ENCODE measurements at regions not wholly inside any gene's neighbourhood (a gene's known extent, or its start where the extent isn't known, plus 50 kb on each side); places are given as distances from the start of the nearest gene placed in this dataset.
"Not testable (repeated sequence)": the region's sequence is repeated elsewhere in the genome, so short reads cannot be mapped to it uniquely, and the experiment has no call there.

DNA sequence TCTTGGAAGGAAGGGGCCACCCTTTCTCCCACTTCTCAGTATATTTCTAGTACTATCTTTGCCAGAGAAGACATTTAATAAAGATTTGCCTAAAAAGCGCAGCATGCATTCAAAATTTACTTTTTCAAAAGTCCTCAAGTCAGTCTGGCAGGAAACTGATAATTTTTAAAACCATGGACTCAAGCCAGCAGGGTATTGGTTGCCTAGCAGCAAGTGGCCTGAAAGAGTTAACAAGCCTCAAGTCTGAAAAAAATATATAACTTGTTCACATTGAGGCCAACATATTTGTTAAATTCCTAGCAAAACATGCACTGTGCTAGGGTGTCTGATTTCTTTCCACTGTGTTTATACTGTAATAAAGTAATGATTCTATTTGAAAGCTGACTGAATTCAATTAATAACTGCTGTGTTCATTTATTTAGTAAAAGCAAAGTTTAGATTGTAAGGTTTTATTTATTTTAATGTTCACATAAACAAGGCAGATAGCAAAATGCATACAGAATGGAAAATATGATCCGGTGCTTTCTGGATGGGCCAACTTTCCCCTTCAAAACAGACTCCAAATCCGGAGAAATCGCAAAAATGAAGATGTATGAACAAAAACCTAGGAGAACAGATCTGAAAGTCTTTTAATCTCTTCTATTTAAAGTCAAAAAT, 218.5 kb upstream of the FGF13 start:
- no peak for DNase-seq (ENCODE audit: low read depth)

DNA sequence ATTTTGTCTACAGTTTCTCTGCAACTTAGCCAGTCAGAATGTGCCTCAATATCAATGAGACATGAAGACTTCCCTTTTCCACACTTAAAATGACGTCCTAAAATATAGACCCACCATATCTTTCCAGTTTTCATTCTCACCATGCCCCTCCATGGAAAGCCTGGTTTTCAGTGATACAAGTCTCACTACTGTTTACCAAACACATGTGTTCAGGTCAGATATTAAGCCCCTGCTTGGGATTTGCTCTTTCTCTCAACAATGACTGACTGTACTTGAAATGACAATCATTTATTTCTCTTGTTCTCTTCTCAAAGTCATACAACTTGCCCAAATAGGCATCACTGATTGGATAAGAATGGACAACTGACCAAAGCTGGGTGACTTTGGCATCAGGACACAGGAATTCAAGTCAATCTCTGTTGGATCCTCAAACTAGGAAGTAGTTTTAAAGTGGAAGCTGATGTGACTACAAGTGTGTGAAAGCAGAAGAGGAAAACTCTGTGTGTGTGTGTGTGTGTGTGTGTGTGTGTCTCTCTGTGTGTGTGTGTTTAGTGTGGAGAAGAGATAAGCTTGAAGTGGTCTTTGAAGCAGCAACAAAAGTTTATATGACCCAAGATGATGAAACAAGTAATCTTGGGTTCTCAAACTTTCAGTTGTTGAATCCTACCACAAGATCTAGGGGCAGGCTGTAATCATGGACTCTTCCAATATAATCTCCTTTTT, 217.4 kb upstream of the FGF13 start:
- DNase-seq (ENCODE audit: low read depth) = no peak

DNA sequence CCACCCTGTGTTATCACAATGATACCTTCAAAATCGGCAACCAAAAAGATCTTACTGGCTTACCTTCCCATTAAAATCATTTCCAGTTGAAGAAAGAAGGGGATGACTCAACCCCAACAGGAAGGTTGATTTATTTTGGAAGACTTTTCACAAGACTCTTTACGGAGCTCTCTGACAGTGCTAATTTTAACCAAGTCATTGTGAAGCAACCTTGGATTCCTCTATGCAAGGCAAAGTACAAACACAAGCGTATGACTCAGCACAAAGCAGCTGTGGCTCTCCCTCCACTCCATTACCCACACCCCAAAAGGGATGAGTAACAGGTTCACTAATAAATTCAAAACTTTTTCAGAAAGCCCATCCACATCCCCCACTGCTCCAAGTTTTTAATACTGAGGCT, 213.8 kb upstream of the FGF13 start:
- peak; percentile 86 for DNase-seq (ENCODE audit: low read depth)

DNA sequence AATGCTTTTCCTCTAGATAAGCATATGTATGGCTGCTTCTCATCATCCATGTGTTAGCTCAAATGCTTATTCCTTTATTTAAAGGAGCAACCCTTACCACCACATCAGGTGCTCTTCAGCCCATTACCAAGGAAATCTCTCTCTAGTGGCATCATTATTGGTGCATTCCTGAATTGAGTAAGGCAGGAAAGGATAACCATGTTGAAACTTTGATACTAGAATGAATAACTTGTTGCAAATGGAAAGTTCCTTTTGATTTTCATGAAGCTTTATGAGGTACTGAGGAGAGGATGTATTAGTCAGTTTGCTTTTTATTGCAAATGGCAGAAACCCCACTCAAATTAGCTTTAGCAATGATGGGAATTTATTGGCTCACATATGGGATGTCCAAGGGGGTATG, 212.3 kb upstream of the FGF13 start:
- DNase-seq (ENCODE audit: low read depth) = no peak

DNA sequence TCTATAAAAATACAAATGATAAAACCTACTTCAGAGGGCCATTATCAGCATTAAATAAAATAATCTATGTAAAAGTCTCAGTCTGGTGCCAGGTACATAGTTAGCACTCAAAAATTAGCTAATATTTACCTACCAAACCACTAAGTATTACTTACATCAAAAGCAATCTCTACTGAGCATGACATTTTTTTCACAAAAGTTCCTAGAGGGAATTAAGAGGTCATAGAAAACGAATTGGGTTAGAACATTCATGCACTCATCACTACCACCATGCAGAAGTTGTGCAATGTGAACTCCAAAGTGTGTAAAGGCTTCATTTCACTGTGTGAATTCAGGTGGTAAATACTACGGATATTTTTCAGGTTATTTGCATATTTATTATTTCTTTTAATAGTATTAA, 209.5 kb upstream of the FGF13 start:
- no peak for DNase-seq (ENCODE audit: low read depth)

DNA sequence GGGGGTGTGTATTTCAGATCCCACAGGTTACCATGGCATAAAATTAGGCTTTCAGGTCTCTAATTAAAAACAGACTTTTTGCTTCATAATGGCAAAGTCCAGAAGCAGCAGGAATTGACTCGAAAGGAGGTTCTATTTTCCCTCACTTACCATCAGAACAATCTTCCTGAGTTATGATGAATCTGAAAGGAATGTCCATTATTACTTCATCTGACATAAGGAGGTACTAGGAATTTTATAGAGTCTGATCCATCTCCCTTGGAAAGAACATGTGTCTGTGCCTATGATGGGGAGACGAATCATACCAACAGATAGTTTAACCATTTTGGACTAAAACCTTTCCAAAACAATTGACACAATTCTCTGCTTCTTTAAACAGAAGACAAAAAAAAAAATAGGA, 206.3 kb upstream of the FGF13 start:
- peak; percentile 62 for DNase-seq (ENCODE audit: low read depth)

DNA sequence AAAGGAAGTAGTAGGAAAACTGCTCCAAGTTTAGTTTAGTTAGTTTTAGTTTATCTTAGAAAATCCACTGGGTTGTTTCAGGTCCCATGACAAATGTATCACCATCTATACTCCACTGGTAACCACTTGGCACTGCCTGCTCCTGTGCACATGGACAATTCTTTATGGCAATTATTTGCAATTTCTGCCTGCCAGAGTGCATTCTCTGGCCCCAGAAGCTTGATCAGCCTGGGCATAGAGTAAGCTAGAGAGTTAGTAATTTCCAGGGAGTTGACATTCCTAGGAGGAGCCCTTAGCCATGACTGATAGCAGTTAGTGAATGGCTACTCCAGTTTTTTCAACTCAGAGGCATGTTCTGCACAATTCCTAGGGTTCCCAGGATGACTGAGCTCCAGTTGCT, 203.2 kb upstream of the FGF13 start:
- DNase-seq (ENCODE audit: low read depth) = no peak

DNA sequence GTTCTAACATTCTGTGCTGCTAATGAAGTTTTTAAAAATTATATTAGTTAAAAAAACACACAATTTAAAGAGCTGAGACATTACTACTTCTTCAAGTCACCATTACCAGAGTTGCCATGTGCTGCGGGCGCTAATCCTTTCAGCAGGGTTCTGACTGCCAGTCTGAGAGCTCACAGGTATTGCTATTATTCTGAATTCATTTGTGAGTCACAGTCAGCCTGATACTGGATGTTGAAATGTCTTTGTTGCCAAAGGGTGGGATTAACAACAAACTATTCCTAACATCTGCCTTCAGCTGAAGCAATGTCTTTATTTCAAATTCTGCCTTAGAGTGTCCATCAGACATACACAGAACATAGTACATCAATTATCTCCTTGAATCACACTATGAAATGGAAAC, 197.1 kb upstream of the FGF13 start:
- DNase-seq (ENCODE audit: low read depth) = no peak

DNA sequence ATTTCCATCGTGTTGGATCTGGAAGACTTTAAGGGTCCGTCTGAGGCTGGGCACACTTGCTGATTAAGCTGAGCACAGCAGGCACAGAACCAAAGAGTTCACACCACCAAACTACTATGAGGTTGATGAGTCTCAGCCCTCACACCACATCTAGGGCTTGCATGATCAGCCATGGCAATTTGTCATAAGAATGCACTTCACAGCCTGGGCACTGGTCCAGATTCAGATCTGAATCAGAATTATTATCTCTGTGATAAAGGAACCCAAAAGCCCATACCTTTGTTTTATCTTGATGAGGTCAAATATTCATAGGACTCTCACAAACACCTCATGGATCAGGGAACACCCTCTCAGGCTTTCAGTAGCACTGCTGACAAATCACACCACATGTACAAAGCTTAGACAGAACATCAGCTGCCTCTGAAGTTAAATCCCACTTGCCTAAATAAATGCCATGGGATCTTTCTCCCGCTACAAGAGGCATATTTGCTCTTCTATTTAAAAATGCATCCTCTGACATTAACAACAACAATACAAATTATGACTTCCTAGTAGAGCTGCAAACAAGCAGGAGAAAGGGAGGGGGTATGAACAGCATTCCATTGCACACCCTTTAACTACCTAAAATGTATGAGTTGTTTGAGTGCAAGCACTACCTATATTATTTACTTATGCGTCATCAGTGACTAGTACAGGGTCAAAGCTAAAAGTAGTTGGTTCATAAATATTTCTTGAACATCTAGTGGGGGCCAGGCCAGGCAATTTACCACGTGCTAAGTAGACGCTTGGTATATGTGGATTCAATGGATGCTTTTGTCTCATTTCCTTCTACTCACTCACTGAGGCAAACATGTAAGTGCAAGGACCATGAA, 186.3 kb upstream of the FGF13 start:
- DNase-seq (ENCODE audit: low read depth) = no peak

DNA sequence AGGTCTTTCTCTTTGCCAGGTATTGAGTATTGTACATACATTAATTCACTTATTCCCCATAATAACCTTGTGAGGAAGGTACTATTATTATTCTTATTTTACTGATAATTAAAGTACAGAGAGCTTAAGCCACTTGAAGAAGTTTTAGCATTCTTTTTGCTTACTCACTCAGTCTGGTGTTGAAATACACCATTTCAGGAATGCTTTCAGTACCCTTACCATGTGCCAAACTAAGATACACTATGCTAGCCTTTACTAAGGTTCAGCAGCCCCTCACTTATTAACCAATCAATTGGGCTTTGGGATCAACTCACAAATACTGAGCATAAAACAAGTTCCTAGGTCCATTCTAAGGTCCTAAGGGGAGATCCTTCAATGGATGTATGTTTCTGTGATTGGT, 179.0 kb upstream of the FGF13 start:
- DNase-seq (ENCODE audit: low read depth) = no peak

DNA sequence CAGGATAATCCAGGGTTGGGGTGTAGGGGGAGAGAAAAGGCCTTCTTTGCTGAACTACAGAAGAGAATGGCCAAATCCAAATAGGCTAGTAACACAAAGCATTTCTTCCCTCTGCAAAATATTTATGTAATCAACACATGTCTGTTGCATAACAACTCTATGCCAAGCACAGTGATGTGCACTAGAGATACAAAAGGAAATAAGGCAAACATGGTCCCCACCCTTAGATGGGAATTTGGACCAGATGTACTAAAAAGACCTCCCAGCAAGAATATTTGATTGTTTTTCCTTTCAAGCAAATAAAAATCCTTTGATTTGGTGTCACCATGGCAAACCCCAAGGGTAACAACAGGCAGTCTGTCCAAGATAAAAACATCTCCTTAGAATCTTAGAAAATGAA, 177.6 kb upstream of the FGF13 start:
- DNase-seq (ENCODE audit: low read depth) = no peak

DNA sequence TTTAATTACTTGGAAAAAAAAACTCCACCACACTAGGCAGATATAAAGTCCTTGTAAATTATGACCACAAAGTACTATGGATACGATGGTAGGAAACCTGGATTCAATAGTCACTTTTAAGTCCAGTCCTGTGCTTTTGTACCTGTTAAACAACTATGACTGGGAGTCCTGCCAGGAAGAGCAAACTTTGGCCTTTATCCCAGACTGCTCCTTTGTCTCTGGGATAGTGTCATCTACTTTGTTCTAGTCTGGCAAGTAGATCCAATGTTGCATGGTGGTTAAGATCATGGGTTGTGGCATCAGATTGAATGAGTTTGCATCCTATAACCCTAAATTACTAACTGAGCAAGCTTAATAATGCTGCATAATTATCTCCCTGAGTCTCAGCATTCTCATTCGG, 175.3 kb upstream of the FGF13 start:
- DNase-seq (ENCODE audit: low read depth) = no peak

DNA sequence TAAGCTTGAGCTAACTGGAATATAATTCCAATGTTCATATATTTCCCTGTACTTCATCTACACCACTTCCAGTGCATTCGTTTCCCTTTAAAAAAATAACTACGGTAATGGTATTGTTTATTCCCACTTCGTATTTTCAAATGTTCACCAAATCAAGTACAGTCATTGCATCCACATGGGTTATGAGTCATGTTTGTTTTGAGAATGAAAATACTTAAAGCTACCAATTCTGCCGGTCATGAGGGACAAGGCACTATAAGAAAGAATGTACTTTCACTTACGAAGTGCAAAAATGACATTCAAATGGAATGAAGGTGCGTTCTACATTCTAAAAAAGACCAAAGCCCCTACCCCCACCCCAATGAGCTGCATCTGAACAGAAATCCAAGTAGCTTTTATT, 174.4 kb upstream of the FGF13 start:
- DNase-seq (ENCODE audit: low read depth) = no peak

DNA sequence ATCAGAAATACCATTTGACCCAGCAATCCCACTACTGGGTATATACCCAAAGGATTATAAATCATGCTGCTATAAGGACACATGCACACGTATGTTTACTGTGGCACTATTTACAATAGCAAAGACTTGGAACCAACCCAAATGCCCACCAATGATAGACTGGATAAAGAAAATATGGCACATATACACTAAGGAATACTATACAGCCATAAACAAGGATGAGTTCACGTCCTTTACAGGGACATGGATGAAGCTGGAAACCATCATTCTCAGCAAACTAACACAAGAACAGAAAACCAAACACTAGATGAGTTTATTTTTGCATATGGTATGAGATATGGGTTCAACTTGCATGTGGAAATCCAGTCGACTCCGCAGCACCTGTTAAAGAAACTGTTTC, 168.8 kb upstream of the FGF13 start:
- not testable (repeated sequence) for DNase-seq (ENCODE audit: low read depth)

DNA sequence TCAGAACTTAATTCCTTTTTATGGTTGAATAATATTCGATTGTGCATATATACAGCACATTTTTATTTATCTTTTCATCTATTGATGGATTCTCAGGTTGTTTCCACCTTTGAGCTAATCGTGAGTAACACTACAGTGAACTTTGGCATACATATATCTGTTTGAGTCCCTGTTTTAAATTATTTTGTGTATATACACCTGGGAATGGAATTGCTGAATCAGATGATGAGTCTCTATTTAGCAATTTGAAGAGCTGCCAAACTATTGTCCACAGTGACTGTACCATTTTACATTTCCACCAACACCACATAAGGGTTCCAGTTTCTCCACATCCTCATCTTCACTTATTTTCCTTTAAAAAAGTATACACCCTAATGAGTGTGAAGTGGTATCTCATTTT, 166.2 kb upstream of the FGF13 start:
- no peak for DNase-seq (ENCODE audit: low read depth)

DNA sequence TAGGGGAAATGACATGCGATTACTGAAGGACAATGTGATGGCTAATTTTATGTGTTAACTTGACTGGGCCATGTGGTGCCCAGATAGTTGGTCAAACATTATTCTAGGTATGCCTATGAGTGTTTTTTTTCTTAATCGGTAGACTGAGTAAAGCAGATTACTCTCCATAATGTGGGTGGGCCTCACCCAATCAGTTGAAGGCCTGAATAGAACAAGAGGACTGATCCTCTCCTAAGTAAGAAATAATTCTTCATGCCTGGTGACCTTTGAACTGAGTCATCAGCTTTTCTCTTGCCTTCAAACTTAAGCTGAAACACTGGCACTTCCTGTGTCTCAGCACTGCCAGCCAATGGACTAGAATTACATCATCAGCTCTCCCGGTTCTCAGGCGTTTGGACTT, 164.0 kb upstream of the FGF13 start:
- no peak for DNase-seq (ENCODE audit: low read depth)

DNA sequence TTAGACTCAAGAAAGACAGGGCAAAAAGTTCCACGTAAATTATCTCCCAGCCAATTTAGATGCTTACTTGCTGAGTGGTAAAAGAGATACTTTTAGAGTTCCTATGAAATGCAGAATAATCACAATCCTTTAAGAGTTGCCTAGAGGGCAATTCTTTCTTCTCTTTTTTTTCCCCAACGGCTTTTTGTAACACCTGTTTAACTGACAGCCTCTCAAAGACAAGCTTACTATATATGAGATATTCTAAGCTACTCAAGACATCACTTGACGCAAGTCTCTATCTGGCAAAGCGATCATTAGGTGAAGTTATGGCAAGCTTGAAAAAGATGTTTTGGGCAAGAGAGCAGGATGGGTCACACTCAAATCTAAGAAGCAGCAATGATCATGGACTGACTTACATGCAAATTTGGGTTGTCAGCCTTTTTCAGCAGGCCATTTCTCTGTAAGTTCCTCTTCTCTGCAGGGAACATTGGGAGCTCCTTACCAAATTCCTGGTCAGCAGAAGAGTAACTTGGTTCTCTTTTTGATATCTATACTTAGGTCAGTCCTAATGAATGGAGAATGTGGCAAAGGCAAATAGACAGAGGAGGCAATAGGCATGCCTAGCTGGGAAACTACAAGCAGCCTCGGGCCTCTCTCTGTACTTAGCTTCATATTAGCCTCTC, 162.9 kb upstream of the FGF13 start:
- DNase-seq (ENCODE audit: low read depth) = no peak

DNA sequence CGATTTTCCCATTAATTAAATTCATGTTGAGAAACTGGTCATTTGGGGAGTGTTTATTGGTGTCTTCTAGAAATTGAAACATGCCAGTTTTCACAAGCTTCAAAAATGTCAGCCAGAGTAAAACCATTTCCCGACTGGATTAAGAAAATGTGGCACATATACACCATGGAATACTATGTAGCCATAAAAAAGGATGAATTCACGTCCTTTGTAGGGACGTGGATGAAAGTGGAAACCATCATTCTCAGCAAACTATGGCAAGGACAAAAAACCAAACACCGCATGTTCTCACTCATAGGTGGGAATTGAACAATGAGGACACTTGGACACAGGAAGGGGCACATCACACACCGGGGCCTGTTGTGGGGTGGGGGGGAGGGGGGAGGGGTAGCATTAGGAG, 162.1 kb upstream of the FGF13 start:
- not testable (repeated sequence) for DNase-seq (ENCODE audit: low read depth)

DNA sequence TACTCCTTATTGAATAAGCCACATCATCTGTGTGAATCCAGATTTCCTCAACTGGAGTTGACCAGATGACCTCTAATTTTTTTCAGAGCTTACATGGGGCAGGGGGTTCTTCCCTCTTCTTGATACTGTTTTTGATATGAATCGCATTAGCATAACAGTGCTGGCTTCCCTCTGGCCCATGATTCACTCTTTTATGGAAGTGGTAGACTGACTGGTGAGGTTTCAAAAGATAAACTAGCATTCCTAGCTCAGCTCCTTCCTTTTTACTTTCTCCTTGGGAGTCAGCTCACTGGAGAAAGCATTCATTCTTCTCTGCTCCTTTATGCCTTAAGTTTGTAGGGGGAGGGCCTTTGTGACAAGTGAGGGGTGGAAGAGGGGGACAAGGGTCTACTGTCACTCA, 161.0 kb upstream of the FGF13 start:
- DNase-seq (ENCODE audit: low read depth) = no peak

DNA sequence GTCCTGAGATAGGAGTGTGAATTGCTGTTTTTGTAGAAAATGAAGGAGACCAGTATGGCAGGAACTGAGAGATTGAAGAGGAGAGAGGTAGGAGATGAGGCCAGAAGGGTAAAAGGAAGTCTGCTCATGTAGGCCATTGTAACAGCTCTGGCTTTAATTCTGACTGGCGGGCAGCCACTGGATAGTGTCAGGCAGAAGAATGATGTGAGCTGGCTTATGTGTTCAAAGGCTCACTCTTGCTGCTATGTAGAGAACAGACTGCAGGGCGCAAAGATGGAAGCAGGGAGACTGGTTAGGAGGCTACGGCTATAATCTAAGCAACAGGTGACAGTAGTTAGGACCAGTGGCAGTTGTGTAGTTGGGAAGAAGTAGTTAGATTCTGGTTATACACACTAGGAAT, 160.2 kb upstream of the FGF13 start:
- DNase-seq (ENCODE audit: low read depth) = no peak

DNA sequence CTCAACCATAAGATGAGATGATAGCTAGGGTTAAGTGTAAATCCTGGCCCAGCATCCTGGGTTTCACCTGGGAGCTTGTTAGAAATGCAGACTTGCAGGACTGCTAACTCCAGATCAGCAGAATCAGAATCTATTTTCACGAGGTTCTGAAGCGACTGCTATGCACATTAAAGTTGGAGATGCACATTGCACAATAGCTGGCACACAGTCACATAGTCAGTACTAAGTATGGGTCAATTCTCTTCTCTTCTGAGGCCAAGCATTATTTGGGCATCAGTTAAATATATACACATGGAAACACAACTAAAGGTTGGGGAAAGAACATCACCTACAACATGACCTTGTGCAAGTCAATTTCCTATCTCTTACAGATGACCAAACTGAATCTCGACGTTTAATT, 155.1 kb upstream of the FGF13 start:
- DNase-seq (ENCODE audit: low read depth) = no peak

DNA sequence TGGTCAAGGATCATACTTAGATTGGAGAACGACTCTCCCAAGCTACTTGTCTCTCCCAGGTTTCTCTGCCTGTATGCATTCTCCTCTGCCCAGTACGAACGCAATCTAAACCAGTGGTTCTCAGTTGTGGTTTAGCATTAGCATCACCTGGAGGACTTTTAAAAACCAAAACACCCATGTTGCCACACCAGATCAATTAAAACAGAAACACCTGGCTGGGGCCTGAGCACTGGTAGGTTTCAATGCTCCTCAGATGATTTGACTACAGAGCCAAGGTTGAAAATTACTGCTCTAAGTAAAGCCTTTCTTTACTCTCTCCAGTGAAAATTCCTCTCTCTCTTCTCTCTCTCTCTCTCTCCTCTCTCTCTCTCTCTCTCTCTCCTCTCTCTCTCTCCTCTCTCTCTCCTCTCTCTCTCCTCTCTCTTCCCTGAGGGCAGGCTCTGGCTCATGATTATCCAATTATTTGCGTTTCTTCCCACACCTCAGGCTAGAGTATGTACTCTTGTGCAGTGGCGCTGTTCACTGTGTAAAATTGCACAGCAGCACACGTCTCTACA, 153.7 kb upstream of the FGF13 start:
- no peak for DNase-seq (ENCODE audit: low read depth)

All from GM04504 (cell line).